ENCODE measurements at regions not wholly inside any gene's neighbourhood (a gene's known extent, or its start where the extent isn't known, plus 50 kb on each side); places are given as distances from the start of the nearest gene placed in this dataset.
"Not testable (repeated sequence)": the region's sequence is repeated elsewhere in the genome, so short reads cannot be mapped to it uniquely, and the experiment has no call there.

- DNase-seq; CTCF ChIA-PET; H3K9me3 ChIP-seq (ENCODE audit: control insufficient read depth in 1 of 2, insufficient read depth in 1 of 2, low read length in 2 of 2); H3K4me1 ChIP-seq (ENCODE audit: insufficient read depth, low read length); H3K36me3 ChIP-seq (ENCODE audit: insufficient read depth, low read length); POLR2A ChIA-PET; H3K27ac Mint-ChIP-seq; H3K9me3 Mint-ChIP-seq; H3K27me3 ChIP-seq (ENCODE audit: control insufficient read depth in 1 of 2, insufficient read depth in 2 of 2, low read length in 2 of 2); H3K27ac ChIP-seq (ENCODE audit: low read depth in 1 of 2, low read length in 2 of 2); ATAC-seq (ENCODE audit: poor library complexity); H3K4me3 ChIP-seq (ENCODE audit: low read length); H3K4me1 Mint-ChIP-seq (ENCODE audit: low read depth); H3K36me3 Mint-ChIP-seq (ENCODE audit: low read depth); H3K27me3 Mint-ChIP-seq: not testable (repeated sequence)
- intact Hi-C loops (cut with DNase I, micrococcal nuclease): loop anchor here (5.0 to 10.0 kb wide), 2 partner anchors 57 to 784 kb away; partner anchors contain the start of gene ASNS (in 1 of the 2)
- H3K4me3 Mint-ChIP-seq: peak overlapping the region; percentile 80
Observed at GRCh38 chr7:97928844-97929243, 56.6 kb upstream of the ASNS start.

- H3K9me3 Mint-ChIP-seq; H3K4me1 ChIP-seq (ENCODE audit: insufficient read depth, low read length); H3K4me1 Mint-ChIP-seq (ENCODE audit: low read depth); H3K27me3 ChIP-seq (ENCODE audit: control insufficient read depth in 1 of 2, insufficient read depth in 2 of 2, low read length in 2 of 2); H3K36me3 Mint-ChIP-seq (ENCODE audit: low read depth); H3K27ac Mint-ChIP-seq; H3K27me3 Mint-ChIP-seq; H3K27ac ChIP-seq (ENCODE audit: low read depth in 1 of 2, low read length in 2 of 2); POLR2A ChIA-PET; H3K36me3 ChIP-seq (ENCODE audit: insufficient read depth, low read length); H3K9me3 ChIP-seq (ENCODE audit: control insufficient read depth in 1 of 2, insufficient read depth in 1 of 2, low read length in 2 of 2): not testable (repeated sequence)
- peak; percentile 51 for TF ChIP-seq CTCF (IDR thresholded peaks at IDR 0.05)
- peak overlapping the region; percentile 80 for H3K4me3 Mint-ChIP-seq
- peak; percentile 24 to 80 (median 62) for DNase-seq
- CTCF ChIA-PET: interaction anchor here (0.7 kb wide), 1 partner anchor 56 kb away, joined by 3 read pairs; the partner anchor contains the start of gene ASNS
- ATAC-seq (ENCODE audit: poor library complexity): peak; percentile 52
- intact Hi-C loops (cut with DNase I, micrococcal nuclease): loop anchor here (5.0 to 10.0 kb wide), 2 partner anchors 56 to 783 kb away; partner anchors contain the start of gene ASNS (in 1 of the 2)
- H3K4me3 ChIP-seq (ENCODE audit: low read length): peak overlapping the region; percentile 26
Observed at GRCh38 chr7:97927790-97928748, 55.9 kb upstream of the ASNS start.
